ENCODE measurements at regions not wholly inside any gene's neighbourhood (a gene's known extent, or its start where the extent isn't known, plus 50 kb on each side); places are given as distances from the start of the nearest gene placed in this dataset.

GRCh38 chr22:27151407-27151806 is 494.0 kb downstream of the MIAT start:
- TF ChIP-seq CTCF (IDR thresholded peaks at IDR 0.05): no peak
- no peak for TF ChIP-seq POLR2AphosphoS5 (IDR thresholded peaks at IDR 0.05; ENCODE audit: insufficient read depth in 1 of 2, low read depth in 1 of 2)

Measured in vagina (tissue), 2 donors.